Keratinocyte (primary cell): ENCODE measurements at regions not wholly inside any gene's neighbourhood (a gene's known extent, or its start where the extent isn't known, plus 50 kb on each side); places are given as distances from the start of the nearest gene placed in this dataset.

ENCODE experiments used
- DNase-seq: peaks from one replicate; pipeline ENCODE4 v3.0.0-alpha.2; 2011; ENCODE audit warnings: low read depth, missing footprints, low spot score
- FAIRE-seq: peaks from 2 replicates; lab custom pipeline; 2011; peaks lifted over from hg19 to GRCh38; lab: Jason Lieb, UNC
- H2AFZ ChIP-seq: 2 replicates; pipeline ENCODE4 v1.6.0; 2012; ENCODE audit warnings: low read length, control low read depth, inconsistent platforms; ENCODE audit not compliant: control insufficient read depth
- H3K27ac ChIP-seq: 2 replicates; pipeline ENCODE4 v1.5.1; 2011; ENCODE audit warnings: low read length; ENCODE audit not compliant: control insufficient read depth, insufficient read depth
- H3K27me3 ChIP-seq: 3 replicates; pipeline ENCODE4 v1.6.0; 2011; ENCODE audit warnings: low read length; ENCODE audit not compliant: control insufficient read depth, insufficient read depth; ENCODE audit errors: extremely low read depth
- H3K36me3 ChIP-seq, 2 experiments: 2 replicates in 1 of 2; 3 replicates in 1 of 2; pipeline ENCODE4 v1.5.1; 2011; ENCODE audit warnings: low read length in 2 of 2, mild to moderate bottlenecking in 1 of 2; ENCODE audit not compliant: control insufficient read depth in 2 of 2, insufficient read depth in 2 of 2; ENCODE audit errors: extremely low read depth in 1 of 2
- H3K4me1 ChIP-seq: 3 replicates; pipeline ENCODE4 v1.5.1; 2011; ENCODE audit warnings: low read length; ENCODE audit not compliant: control insufficient read depth, insufficient read depth; ENCODE audit errors: extremely low read depth
- H3K4me2 ChIP-seq: 3 replicates; pipeline ENCODE4 v1.6.0; 2011; ENCODE audit warnings: low read depth, low read length; ENCODE audit not compliant: control insufficient read depth, insufficient read depth; ENCODE audit errors: extremely low read depth
- H3K4me3 ChIP-seq, 3 experiments: fragments of 200-600 bp in 1 of 3; sonication (generic) in 1 of 3; 2 replicates in 2 of 3; 3 replicates in 1 of 3; pipeline ENCODE4 v1.5.1; 2011 to 2016; ENCODE audit warnings: low read length in 3 of 3, mild to moderate bottlenecking in 3 of 3, control low read depth in 2 of 3, inconsistent platforms in 1 of 3, low read depth in 1 of 3, mixed read lengths in 1 of 3, mixed run types in 1 of 3, moderate library complexity in 1 of 3; ENCODE audit not compliant: control insufficient read depth in 2 of 3, insufficient read depth in 2 of 3; ENCODE audit errors: extremely low read depth in 1 of 3
- H3K79me2 ChIP-seq: 2 replicates; pipeline ENCODE4 v1.6.0; 2012; ENCODE audit warnings: low read length; ENCODE audit not compliant: control insufficient read depth, insufficient read depth
- H3K9ac ChIP-seq: 3 replicates; pipeline ENCODE4 v1.6.0; 2011; ENCODE audit warnings: low read length; ENCODE audit not compliant: control insufficient read depth, insufficient read depth; ENCODE audit errors: extremely low read depth
- H3K9me1 ChIP-seq: 3 replicates; pipeline ENCODE4 v1.6.0; 2011; ENCODE audit warnings: low read length; ENCODE audit not compliant: control insufficient read depth, insufficient read depth; ENCODE audit errors: extremely low read depth
- H3K9me3 ChIP-seq: 2 replicates; pipeline ENCODE4 v1.5.1; 2012; ENCODE audit warnings: low read depth, low read length; ENCODE audit not compliant: control insufficient read depth
- H4K20me1 ChIP-seq: 3 replicates; pipeline ENCODE4 v1.6.0; 2011; ENCODE audit warnings: low read length; ENCODE audit not compliant: control insufficient read depth, insufficient read depth; ENCODE audit errors: extremely low read depth
- CTCF ChIP-seq, 3 experiments: IDR thresholded peaks in 1 of 3; conservative IDR thresholded peaks in 1 of 3; optimal IDR thresholded peaks in 1 of 3; 2 replicates in 2 of 3; 3 replicates in 1 of 3; pipeline versions ENCODE3 to v1.5.1; 2011; ENCODE audit warnings: low read length in 3 of 3, mild to moderate bottlenecking in 3 of 3, moderate library complexity in 2 of 3, control low read depth in 1 of 3, inconsistent platforms in 1 of 3; ENCODE audit not compliant: insufficient read depth in 2 of 3; ENCODE audit errors: extremely low read depth in 1 of 3
- EZH2 ChIP-seq: IDR thresholded peaks from one replicate; pipeline ENCODE4 v1.6.1; 2012; ENCODE audit warnings: inconsistent platforms, mild to moderate bottlenecking, low read length, moderate library complexity
- dilution Hi-C: fragments of 300-500 bp; cut with MboI; formaldehyde crosslinking; loops from one replicate; pipeline ENCODE4 v1.7.0; 2020; ENCODE audit warnings: low sequenced_read_pairs; ENCODE audit not compliant: extremely low pct_ligation_motif_present

DNA sequence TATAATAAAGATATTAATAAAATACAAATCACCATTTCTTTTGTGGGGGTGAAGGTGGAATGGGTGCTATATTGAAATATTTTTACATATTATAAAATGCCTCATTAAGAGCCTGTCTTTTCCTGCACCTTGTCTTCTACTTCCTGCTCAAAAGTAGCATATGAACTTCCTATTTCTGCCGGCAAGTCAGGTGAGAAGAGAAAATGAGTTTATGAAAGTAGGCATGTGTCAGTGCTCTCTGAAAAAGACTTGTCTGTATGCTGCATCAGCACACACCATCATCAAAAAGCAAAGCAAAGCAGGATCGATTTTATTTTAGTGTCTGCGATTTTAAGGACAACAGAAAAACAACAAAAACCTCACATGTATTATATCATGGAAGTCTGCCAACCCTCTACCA is 114.2 kb downstream of the RAP2A start:
- Histone ChIP-seq H3K36me3 (no peaks in the 10 kb centered on the region), H4K20me1 (no peaks in the 10 kb centered on the region), H3K9me3 (no peaks in the 10 kb centered on the region), H3K79me2 (no peaks in the 10 kb centered on the region), H2AFZ (no peak overlapping the region), H3K9me1 (no peaks in the 10 kb centered on the region), H3K4me2 (no peak overlapping the region), H3K27ac (no peak overlapping the region), H3K27me3 (no peaks in the 10 kb centered on the region), H3K4me1 (no peaks in the 10 kb centered on the region), H3K4me3 (no peak overlapping the region), H3K9ac (no peak overlapping the region)
- no peak for FAIRE-seq
- dilution Hi-C loops, result no loop called here
- no peak for DNase-seq
- TF ChIP-seq EZH2 (no peak), CTCF (optimal IDR thresholded peaks at IDR 0.05 in 1 of 3, IDR thresholded peaks at IDR 0.05 in 1 of 3, conservative IDR thresholded peaks at IDR 0.05 in 1 of 3; ENCODE audit: extremely low read depth in 1 of 3, insufficient read depth in 2 of 3, low read length in 3 of 3) (no peak)

DNA sequence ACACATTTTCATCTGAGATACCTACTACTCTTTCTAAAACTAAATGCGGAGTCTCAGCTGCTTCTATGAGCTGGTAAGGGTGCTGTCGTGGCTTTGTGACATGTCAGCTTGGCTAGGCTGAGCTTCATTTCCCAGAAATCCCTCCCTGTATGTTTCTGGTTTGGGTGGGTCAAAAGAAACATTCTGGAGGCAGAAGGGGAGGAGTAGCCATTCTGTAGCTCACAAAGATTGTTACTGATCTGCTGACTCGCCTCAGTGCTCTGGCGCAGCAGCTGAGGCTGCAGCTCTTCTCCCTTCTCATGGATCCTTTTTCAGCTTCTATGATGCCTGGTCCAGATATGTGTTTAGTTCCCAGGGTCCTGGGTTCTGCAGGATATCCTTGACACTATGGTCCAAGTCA is 114.7 kb downstream of the RAP2A start:
- DNase-seq (no peak), FAIRE-seq (no peak)
- no peaks in the 10 kb centered on the region for H3K9me3 ChIP-seq
- no peaks in the 10 kb centered on the region for H3K9me1 ChIP-seq
- no peaks in the 10 kb centered on the region for H3K36me3 ChIP-seq
- H3K27me3 ChIP-seq, result no peaks in the 10 kb centered on the region
- TF ChIP-seq EZH2, result no peak
- TF ChIP-seq CTCF (optimal IDR thresholded peaks at IDR 0.05 in 1 of 3, IDR thresholded peaks at IDR 0.05 in 1 of 3, conservative IDR thresholded peaks at IDR 0.05 in 1 of 3; ENCODE audit: extremely low read depth in 1 of 3, insufficient read depth in 2 of 3, low read length in 3 of 3), result no peak
- no peak overlapping the region for H3K9ac ChIP-seq
- no peak overlapping the region for H3K4me2 ChIP-seq
- no peaks in the 10 kb centered on the region for H3K4me1 ChIP-seq
- H3K79me2 ChIP-seq, result no peaks in the 10 kb centered on the region
- no peak overlapping the region for H2AFZ ChIP-seq
- H3K27ac ChIP-seq, result no peak overlapping the region
- no peaks in the 10 kb centered on the region for H4K20me1 ChIP-seq
- H3K4me3 ChIP-seq, result no peak overlapping the region
- dilution Hi-C loops, result no loop called here
